ENCODE measurements at regions not wholly inside any gene's neighbourhood (a gene's known extent, or its start where the extent isn't known, plus 50 kb on each side); places are given as distances from the start of the nearest gene placed in this dataset.

DNA sequence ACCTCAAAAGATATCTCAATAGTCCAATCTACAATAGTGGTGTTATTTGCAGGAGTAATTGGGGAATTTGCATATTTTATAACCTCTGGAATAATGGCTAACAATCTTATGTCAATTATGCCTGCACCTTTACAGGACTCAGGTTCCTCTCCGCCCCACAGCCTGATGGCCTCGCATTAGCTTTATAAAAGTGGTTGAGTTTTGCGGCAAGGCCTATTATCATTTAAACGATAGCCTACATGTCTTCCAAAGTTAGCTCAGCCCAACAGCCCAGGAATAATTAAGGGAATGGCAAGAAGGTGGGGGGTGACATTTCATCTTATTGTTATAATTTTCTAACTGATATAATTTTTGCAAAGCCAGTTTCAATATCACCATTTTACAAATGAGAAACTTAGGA is 97.3 kb downstream of the RTP4 start:
- DNase-seq: no peak

DNA sequence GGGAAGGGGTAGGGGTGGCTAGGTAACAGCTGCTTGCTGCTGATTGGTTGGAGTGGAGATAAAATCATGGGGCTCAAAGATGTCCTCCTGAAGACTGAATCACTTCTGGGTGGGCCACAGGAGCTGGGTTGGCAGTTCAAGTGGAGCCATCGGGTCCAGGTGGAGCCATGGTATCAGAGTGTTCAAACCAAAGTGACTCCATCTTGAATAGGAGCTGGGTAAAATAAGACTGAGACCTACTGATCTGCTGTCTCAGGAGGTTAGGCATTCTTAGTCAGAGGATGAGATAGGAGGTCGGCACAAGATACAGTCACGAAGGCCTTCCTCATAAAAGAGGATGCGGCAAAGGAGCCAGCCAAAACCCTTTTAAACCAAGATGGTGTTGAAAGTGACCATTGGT is 96.5 kb downstream of the RTP4 start:
- no peak for DNase-seq

DNA sequence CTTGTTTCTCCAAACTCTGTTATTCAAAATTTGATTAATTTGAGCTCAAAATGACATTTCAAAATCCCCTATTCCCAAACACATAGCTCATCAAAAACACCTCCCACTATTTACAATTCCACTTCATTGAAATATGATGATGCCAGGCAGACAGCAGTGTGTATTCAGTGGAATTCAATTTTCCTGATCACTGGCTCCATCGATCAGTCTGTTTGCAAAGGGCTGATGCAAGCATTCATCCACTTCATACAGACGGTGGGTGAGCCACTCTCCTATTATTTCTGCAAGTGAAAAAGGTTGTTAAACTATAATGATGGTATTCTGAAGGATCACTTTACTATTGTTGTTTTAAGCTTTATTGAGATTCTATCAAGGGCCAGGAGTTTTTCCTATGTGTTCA is 90.7 kb downstream of the RTP4 start:
- DNase-seq: no peak

DNA sequence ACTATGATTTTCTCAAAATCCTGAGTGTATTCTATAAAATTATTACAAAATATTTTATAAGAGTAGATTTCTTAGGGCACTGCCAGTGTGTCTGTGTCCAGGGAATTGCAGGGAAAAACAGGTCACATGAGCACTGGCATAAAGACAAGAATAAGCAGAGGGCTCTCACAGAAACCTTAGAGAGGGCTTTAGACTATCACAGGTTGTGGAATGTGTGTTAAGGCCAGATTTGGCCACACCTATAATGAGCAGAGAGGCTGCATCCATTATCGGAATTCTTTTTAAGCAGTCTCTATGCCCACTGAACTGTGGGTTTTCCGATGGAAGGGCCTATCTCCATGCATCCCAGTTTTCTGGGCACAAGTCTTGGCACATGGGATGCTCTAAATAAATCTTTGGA is 90.2 kb downstream of the RTP4 start:
- DNase-seq: no peak

DNA sequence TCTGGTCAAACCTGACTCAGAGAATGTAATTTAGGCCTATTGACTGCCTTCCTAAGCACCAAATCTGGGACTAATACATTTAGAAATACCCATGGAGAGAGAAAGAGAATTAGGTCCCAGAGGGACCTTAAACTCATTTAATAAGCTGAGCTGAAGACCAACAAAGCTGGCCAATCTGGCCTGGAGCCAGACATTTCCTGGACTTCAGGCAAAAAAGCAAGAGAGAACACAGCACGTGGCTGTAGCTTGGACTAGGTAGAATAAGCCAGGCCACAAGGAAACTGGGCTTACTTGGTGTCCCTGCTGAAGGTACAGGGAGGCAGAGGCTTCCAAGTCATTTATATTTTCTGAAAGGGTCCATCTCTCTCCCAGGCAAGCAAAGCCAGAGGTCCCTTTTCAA is 88.1 kb downstream of the RTP4 start:
- DNase-seq: no peak

DNA sequence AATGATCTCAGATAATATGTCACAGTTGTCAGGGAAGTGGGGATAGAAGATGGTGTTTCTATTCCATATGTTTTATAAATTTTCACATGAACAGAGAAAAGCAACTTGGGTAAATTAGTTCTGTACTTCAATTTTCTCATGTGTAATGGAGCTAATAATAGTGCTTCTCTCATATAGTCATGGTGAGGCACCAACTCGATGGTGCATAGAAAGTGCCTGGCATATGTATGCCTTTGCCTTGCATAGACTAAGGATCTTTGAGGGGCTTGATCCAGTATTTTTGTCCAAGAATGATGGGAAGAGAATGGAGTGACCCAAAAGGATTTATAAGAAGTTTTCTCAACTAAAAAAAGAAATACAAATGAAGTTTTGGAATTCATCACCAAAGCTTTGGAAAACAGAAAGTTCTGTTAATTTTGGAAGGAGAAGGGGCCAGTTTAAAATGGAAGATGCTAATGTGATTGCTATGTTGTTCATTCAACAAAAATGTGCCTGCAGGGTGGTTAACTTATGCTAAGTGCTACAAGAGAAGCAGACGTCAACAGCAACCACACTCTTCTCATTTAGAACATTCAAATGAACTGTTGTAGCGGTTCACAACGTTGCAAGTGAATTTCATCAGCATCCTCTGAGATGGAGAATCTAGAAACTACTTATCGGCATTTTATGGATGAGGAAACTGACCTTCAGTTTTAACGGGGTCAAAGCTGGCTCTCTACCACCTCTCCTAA is 86.1 kb downstream of the RTP4 start:
- DNase-seq: no peak

DNA sequence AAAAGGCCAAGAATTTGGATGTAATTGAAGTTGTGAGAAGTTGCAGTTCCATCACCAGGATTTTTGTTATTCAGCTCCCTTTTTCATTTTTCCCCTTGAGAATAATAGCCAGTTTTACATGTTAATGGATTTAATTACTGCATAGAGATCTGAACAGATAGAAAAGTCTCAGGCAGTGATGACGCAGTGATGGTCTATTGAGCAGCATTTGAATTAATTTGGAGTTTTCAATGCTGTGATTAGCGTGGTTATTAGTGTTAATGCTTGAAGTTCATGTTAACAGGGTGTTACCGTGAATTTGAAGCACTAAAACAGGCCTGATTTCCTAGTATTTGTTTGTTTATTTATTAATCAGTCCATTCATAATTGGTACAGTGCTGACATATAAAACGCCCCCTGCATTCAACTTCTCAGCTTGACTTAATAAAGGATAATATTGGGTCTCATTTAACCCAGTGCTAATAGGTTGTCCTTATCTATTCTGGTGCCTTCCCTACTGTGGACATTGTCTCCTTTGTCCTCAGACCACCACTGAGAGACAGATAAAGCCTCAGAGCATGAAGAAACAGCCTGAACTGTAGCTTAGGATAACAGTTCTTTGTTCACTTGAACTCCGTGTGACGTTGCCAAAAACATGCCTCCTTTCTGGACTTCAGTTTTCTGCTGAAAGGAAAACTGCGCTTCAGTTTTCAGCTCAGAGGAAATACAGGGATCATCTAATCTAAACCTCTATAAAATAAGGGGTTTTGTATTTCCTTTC is 82.4 kb downstream of the RTP4 start:
- no peak for DNase-seq

DNA sequence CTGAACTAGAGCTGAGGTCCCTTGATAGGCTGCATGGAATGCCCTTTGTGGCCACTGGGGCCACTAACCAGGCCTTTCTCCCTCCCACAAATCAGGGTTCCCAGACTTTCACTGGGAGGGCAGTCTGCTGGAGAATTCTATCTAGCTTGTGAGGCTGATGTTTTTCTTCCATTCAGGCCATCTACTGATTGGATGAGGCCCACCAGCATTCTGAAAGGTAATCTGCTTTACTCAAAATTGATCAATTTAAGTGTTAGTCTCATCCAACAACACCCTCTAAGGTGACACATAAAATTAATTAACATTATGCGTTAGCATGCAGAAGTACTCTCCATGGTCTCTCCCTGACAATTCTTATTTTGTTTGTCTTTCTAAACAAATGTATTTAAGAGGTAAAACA is 80.5 kb downstream of the RTP4 start:
- DNase-seq: no peak

DNA sequence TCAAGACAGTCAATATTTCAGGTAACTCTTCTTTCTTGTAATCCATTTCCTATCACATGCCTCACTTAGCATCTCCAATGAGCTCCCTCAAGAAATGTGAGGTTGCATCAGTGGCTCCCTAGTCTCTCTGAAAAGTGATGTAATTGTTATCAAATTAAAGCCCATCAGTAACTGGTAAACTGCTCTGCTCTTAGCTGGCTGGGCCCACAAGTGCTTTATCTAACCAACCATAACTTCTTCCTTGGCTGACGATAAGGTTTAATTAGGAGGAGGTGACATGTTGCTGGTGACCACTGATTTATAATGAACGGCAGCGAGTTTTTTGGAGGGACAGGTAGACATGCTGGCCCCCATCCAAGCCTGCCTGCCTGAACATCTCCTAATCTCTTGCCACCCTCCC is 79.6 kb downstream of the RTP4 start:
- DNase-seq: no peak

DNA sequence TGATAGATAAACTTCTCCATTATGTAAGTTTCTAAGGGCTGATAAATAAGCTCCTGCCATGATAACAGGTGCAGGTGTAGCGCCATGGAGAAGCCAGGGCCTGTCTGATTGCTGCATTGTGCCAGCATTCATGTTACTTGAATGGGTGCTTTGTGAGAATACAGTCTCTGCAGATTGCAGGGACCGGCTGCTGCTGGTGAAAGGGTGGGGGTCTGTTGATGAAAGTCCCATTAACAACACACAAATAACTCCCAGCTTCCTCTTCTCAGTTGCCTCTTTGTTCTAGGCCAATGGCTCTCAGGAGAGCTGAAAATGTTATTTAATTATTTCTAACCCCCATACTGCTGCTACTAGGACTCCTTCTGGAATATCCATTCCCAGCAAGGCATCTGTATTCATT is 77.2 kb downstream of the RTP4 start:
- DNase-seq: no peak

DNA sequence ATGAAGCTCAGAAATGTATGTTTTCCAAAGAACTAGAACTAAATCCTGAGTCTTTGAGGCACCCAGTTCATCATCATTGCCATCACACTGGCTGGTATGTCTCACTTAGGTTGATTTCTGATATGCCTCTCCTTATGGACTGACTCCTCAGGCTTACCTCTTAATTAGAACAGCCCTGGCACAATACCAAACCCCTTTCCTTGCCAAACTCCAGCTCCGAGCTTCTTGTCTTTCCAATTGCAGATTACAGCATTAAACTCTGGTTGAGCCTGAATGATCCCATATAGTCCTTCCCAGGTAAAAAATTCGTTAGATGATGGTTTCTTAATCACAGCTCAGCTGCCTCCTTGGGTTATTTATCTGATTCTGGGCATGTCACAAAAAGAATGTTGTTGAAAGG is 66.3 kb downstream of the RTP4 start:
- no peak for DNase-seq

DNA sequence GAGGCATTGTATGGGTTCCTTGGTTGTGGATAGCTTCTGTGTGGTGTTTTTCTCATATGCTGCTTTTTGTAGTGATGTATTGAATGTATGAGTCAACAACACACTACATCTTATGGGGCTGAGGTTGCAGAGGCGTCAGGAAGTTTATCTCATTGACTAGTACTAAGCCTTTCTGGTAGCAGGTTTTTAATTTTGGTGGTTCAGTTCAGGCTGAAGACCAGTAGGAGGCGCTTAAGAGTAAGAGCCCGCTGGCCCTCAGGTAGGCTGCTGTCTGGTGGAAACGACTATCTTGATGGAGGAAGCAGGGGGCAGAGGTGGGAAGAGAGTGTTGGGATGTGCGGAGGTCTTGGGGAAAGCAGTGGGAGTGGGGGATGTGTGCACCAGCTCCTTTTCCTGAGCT is 62.4 kb downstream of the RTP4 start:
- no peak for DNase-seq

Data from activated CD4-positive, alpha-beta T cell treated with anti-CD3 and anti-CD28 coated beads, Interleukin-2, amount 50 U/mL, for 4 hours (primary cell).